GM19324 (cell line): ENCODE measurements at regions not wholly inside any gene's neighbourhood (a gene's known extent, or its start where the extent isn't known, plus 50 kb on each side); places are given as distances from the start of the nearest gene placed in this dataset.

Experiments
- ATAC-seq: cut with Tn5 transposase; IDR thresholded peaks from one replicate; pipeline ENCODE4 v1.9.1; 2021; ENCODE audit warnings: mild to moderate bottlenecking, moderate library complexity; ENCODE audit not compliant: unreplicated experiment, low FRiP score

DNA sequence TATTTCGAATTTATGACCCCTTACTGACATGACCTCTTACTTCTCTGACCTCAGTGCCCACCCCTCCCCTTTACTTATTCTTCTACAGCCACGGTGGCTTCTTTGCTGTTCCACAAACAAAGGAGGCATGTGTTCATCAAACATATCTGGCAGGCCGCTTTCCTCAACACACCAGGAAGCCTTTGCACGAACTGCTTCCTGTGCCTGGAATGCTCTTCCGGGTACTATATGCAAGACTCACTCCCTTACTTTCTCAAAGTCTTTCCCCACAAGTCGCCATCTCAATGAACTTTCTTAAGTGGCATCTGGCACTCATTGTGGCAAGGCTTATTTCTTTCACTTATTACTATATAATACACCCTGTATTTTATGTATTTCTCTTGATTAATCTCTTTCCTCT is 351.5 kb upstream of the DDX53 start:
- ATAC-seq: no peak

DNA sequence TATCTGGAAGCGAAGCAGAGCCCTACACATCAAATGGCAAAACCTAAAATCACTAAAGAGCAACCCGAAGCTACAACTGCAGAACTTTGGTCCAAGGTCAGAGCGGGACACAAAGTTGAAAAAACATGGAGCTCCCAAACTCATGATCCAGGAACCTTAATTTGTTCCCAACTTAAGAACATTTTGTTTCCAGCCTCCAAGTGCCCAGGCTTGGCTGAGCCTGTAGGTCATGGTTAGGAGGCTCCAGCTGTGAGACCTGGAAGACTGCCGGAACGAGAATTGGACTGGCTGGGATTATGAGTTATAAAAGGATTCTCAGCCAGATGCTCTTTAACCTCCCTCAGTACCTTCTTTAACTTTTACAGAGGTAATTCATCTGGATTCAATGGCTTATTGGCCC is 349.1 kb upstream of the DDX53 start:
- ATAC-seq: no peak

GRCh38 chrX:22652596-22652995 is 347.2 kb upstream of the DDX53 start:
- ATAC-seq: no peak

- ATAC-seq: no peak
Observed at GRCh38 chrX:22660756-22661155, 339.0 kb upstream of the DDX53 start.

DNA sequence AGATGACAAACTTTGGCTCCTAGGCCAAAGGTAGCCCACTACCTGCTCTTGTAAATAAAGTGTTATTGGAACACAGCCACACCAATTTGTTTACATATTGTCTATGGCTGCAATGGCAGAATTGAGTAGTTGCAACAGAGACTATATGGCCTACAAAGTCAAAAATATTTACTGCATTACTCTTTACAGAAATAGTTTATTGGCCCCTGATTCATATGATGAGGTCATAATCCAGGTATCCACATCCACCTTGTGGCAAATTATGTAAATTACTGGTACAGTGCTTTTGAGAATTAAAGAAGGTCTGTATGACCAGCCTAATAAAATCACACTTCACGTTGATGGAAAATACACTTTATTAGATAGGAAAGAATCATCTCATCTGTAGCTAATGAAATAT is 337.0 kb upstream of the DDX53 start:
- no peak for ATAC-seq

- ATAC-seq: no peak
Observed at GRCh38 chrX:22664826-22665225, 334.9 kb upstream of the DDX53 start.

DNA sequence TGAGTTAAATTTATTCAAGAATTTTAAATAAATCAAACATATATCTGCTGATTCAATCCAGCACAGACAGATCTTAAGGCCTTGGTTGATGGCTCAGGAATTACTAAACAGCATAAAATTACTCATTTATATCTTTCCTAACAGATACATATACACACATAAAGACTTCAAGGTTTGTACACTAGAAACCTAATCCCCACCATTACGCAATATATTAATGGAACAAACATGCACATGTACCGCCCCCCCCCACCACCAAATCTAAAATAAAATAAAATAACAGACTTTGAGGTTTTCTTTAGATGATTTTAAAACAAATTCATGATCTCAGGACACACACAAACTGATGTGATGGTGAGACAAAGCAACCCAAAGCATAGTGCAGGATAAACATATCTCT is 333.9 kb upstream of the DDX53 start:
- no peak for ATAC-seq

DNA sequence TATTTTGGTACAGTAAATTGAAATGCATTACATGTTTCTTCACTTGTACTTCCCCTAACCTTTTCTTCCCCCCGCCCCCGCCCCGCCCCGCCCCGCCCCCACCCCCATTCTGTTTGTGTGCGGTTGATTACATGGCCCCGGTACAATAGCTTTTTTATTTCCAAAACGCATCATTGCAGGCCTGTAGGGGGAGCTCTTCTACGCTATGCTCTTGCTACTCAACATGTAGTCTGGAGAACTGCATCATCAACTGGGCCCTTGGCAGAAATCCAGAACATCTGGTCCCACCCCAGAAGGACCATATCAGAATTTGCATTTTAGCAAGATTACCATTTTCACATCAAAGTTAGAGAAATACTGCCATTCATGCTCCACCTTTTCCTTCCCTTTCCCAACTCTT is 333.3 kb upstream of the DDX53 start:
- no peak for ATAC-seq

GRCh38 chrX:22674932-22675331 is 324.8 kb upstream of the DDX53 start:
- ATAC-seq: no peak

DNA sequence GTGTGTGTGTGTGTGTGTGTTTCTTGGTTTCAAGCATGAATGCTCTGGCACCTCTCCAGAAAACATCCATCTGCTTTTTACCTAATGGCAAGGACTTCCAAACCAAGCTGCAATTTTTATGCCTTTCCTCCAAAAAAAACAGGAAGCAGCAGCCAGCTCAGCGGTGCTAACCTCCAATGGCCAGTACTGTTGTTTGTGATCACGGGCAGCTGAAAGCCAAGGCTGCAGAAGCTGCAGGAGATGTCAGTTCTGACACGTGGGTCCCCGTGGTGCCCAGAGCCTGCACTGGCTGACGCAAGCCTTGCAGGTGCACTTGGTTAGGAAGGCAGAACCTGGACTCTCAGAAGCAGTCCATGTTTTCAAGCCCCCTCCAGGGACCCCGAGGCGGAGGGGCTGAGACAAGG is 313.6 kb upstream of the DDX53 start:
- ATAC-seq: no peak

GRCh38 chrX:22689290-22689689 is 310.5 kb upstream of the DDX53 start:
- no peak for ATAC-seq

GRCh38 chrX:22690116-22690515 is 309.6 kb upstream of the DDX53 start:
- ATAC-seq: no peak

GRCh38 chrX:22691966-22692565 is 307.7 kb upstream of the DDX53 start:
- ATAC-seq: no peak

DNA sequence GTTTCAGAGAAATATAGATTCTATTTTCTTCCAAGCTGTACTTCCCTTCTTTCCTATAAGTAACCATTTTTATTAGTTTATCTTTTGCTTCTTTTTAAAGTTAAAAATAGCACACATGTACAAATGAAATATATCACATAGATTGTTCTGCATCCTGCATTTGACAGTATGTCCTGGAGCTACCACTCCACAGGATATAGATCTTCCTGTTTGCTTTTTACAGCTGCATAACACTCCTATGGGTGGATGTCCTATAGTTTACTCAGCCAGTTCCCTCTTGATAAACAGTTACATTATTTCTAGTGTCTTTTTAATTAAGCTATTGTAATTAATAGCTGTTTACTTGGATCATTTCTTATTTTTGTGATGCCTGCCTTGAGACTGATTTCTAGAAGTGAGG is 301.6 kb upstream of the DDX53 start:
- no peak for ATAC-seq

DNA sequence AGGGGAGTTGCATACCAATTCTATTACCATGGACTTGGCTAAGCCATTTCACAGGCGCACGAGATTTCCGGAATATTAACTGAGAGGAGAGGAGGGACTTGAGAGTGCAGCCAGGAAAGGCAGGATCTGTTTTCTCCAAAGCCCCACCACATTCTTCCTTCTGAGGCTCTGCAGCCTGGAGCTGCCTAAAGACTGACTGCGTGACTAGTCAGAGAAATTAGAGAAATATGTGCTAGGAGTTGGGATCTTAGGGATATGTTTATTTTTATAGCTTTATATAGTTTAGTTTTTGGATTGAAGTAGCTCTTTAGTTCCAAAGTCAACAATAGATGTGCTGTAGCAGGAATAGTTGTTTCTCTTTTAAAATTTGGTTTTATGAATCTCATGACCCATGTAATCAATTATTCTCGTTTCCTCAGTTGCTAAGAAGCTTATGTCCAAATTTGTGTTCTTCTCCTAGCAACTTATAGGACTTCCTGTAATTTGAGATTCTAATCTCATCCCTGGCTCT is 300.1 kb upstream of the DDX53 start:
- no peak for ATAC-seq

- no peak for ATAC-seq
Observed at GRCh38 chrX:22712942-22713341, 286.8 kb upstream of the DDX53 start.

GRCh38 chrX:22730542-22730941 is 269.2 kb upstream of the DDX53 start:
- no peak for ATAC-seq

- no peak for ATAC-seq
Observed at GRCh38 chrX:22737541-22737940, 262.2 kb upstream of the DDX53 start.

GRCh38 chrX:22739276-22739675 is 260.5 kb upstream of the DDX53 start:
- no peak for ATAC-seq

DNA sequence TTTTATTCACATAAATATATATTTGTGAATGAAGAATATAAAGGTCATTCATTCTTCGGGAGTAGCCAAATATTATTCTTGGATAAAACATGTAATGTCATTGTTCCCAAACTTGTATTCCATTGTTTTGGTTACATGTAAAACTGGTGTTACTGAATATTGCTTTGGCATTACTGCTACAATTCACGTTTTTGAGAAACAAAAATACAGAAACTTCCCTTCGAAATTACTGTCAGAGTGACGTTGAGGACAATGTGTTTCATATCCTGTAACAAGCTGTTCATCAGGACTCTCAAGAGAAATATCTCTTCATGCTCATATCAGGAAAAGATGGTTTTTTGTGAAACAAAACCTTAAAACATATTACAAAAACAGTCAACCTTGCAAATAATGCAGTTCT is 258.9 kb upstream of the DDX53 start:
- no peak for ATAC-seq

DNA sequence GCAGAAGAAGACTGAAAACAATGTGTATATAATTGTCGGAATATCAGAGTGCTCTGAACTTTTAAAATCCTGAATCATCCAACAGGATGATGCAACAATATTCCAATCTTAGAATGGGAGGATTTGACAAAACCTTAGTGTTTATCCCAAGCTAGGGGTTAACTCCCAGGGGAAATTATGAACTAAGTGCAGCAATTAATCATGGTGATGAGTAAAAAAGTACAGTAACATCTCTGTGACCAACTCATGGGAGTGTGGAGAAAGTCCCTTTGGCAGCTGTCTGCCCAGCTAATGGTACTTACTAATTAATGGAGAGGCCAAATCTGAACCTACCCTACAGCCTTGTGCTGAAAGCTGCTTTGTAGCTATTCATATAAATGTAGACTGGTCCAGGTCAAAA is 257.6 kb upstream of the DDX53 start:
- no peak for ATAC-seq

GRCh38 chrX:22746081-22746480 is 253.7 kb upstream of the DDX53 start:
- no peak for ATAC-seq
